Left ventricle myocardium superior (tissue), 1 donor: ENCODE measurements at regions not wholly inside any gene's neighbourhood (a gene's known extent, or its start where the extent isn't known, plus 50 kb on each side); places are given as distances from the start of the nearest gene placed in this dataset.
A peak's percentile ranks its signal among the peaks of the same experiment; 100 is the strongest.

ENCODE experiments used
- ATAC-seq: fragments of 200-7000 bp; cut with Tn5 transposase; one replicate; pipeline ENCODE4 v1.9.1; 2020; ENCODE audit warnings: mild to moderate bottlenecking, moderate library complexity
- DNase-seq: peaks from one replicate; pipeline ENCODE4 v3.0.0-alpha.2; 2020
- intact Hi-C: fragments of 100-400 bp; cut with micrococcal nuclease; formaldehyde crosslinking; loops from one replicate; pipeline ENCODE4 v1.11.0; 2022
- donor health status: DM: no; HTN: yes; CAD: no; lungs with severe emphysema.

GRCh38 chr2:62291517-62292137 lies 95.7 kb downstream of the B3GNT2 start:
- no peak for ATAC-seq

GRCh38 chr2:62291052-62291451 lies 95.1 kb downstream of the B3GNT2 start:
- DNase-seq (no peak), ATAC-seq (no peak)
- intact Hi-C loops: no loop called here

More at GRCh38 chr2:62291517-62292137, 95.7 kb downstream of the B3GNT2 start:
- no peak for DNase-seq
- intact Hi-C loops: no loop called here

GRCh38 chr2:62287899-62288880 lies 92.3 kb downstream of the B3GNT2 start:
- intact Hi-C loops: no loop called here
- ATAC-seq (peak; percentile 81), DNase-seq (peak; percentile 88)

GRCh38 chr2:62287282-62287681 lies 91.4 kb downstream of the B3GNT2 start:
- DNase-seq (no peak), ATAC-seq (no peak)
- intact Hi-C loops: no loop called here

- no peak for DNase-seq
- intact Hi-C loops: no loop called here
- no peak for ATAC-seq
Measured at GRCh38 chr2:62286089-62286785, 90.3 kb downstream of the B3GNT2 start.

- ATAC-seq (no peak), DNase-seq (no peak)
- intact Hi-C loops: no loop called here
Measured at GRCh38 chr2:62284980-62285379, 89.1 kb downstream of the B3GNT2 start.

- intact Hi-C loops: no loop called here
- ATAC-seq (no peak), DNase-seq (no peak)
Measured at GRCh38 chr2:62284471-62284870, 88.6 kb downstream of the B3GNT2 start.

- ATAC-seq: no peak
- no peak for DNase-seq
- intact Hi-C loops: no loop called here
Measured at GRCh38 chr2:62283147-62283546, 87.2 kb downstream of the B3GNT2 start.

- ATAC-seq: no peak
- intact Hi-C loops: no loop called here
- DNase-seq: no peak
Measured at GRCh38 chr2:62281663-62282062, 85.7 kb downstream of the B3GNT2 start.

- DNase-seq (no peak), ATAC-seq (no peak)
- intact Hi-C loops: no loop called here
Measured at GRCh38 chr2:62277688-62278087, 81.8 kb downstream of the B3GNT2 start.
